Erythroblast (primary cell): ENCODE measurements at regions not wholly inside any gene's neighbourhood (a gene's known extent, or its start where the extent isn't known, plus 50 kb on each side); places are given as distances from the start of the nearest gene placed in this dataset.
A peak's percentile ranks its signal among the peaks of the same experiment; 100 is the strongest.
"Not testable (repeated sequence)": the region's sequence is repeated elsewhere in the genome, so short reads cannot be mapped to it uniquely, and the experiment has no call there.

Experiments used
- DNase-seq, 2 experiments: peaks; one replicate each; lab custom pipeline; 2025; lab: John Stamatoyannopoulos, UW
- GATA1 ChIP-seq: IDR thresholded peaks from 2 replicates; pipeline ENCODE4 v1.6.1; 2011; ENCODE audit warnings: low read depth, mild to moderate bottlenecking, control low read depth, low read length, moderate library complexity
- POLR2A ChIP-seq: IDR thresholded peaks from 2 replicates; pipeline ENCODE4 v1.6.1; 2011; ENCODE audit warnings: mild to moderate bottlenecking, low read length

- TF ChIP-seq POLR2A (no peak), GATA1 (no peak)
- DNase-seq, result no peak
Measured at GRCh38 chr3:135576751-135577150, 388.8 kb upstream of the PPP2R3A start.

DNA sequence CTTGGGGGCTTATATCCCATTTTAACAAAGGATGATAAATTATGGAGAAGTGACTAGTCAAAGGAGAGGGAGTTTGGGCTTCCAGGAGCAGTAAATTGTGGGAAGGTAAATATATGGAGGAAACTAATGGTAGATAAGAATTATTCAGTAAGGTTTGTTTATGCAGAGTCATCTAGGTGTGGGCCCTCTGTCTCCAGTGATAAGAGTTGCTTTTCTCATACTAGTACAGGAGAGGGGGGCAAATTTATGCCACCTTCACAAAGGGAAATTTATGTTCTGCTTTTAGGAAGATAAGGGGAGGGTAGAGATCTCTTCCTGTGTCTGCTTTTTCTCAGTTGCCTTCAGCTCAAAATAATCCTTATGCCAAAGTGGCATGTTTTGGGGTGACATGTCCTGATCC lies 383.7 kb upstream of the PPP2R3A start:
- DNase-seq, result peak; percentile 5 to 37
- TF ChIP-seq POLR2A (no peak), GATA1 (no peak)

DNA sequence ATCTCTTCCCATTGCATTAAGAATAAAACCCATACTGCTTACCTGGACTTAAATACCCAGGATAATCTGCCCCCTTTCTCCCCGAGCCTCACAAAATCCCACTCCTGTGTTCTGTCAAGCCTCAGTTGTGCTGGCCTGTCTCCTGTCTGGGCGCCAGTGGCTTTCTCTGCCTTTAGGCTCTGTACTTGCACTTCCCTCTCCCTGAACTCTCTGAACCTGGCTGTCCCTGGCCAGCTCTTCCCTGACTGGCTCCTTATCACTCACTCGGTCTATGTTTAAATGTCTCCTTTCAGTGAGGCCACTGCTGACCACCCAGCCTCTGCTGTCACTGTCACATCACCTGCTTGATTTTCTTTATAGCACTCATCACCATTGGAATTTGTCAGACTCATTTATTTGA lies 382.7 kb upstream of the PPP2R3A start:
- no peak for DNase-seq
- TF ChIP-seq GATA1, result no peak
- no peak for TF ChIP-seq POLR2A

DNA sequence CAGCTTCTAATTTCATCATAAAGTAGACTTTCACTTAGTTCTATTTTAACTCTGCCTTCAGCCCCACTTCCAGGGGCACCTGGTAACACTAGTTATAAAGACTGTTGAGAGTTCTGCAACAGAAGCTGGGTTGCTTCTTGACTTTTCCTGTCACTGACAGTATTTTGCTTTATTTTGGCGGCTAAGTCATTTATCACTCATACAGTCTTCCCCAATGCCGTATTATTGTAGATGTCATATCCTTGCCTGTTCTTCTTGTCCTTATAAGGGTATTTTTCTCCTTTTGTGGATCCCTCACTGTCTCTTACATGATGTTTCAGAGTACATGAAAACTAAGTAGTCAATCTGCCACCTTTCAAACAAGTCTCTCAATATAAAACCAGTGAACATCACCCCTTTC lies 369.0 kb upstream of the PPP2R3A start:
- no peak for DNase-seq
- TF ChIP-seq GATA1 (no peak), POLR2A (no peak)

DNA sequence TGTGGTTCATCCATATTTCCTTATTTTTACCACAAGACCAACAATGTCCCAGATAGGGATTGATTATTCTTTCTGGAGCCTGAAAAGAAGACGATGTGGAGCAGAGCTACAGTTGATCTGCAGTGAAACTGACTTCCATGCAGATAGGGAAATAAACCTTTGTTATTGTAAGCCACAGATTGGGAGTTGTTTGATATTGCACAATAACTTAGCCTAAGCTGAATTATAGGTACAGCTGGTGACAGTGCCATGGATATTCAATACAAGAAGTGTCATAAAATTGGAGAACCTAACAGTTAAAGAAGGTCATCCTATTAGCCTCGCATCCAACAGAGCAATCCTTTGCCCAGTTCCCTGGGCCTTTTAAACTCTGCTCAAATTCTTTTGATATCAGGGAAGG lies 367.7 kb upstream of the PPP2R3A start:
- DNase-seq, result no peak
- TF ChIP-seq POLR2A (no peak), GATA1 (no peak)

DNA sequence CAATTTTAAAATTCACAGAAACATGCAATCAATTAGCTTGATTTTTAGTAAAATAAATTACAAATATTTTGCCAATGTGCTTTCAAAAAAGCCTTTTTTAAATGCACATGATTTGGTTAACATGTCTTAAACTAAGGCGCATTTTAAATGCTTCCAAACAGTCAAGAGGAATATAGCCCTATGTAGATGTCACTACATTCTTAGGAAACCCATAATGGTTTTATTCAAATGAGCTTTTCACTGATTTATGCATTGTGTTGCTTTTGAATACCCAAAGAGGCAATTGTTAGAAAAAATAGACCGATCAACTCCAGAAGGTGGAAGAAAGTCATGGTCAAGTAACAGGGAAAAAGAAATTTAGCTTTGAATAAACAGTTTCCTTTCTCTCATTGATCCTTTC lies 366.9 kb upstream of the PPP2R3A start:
- no peak for TF ChIP-seq GATA1
- TF ChIP-seq POLR2A, result no peak
- no peak for DNase-seq

DNA sequence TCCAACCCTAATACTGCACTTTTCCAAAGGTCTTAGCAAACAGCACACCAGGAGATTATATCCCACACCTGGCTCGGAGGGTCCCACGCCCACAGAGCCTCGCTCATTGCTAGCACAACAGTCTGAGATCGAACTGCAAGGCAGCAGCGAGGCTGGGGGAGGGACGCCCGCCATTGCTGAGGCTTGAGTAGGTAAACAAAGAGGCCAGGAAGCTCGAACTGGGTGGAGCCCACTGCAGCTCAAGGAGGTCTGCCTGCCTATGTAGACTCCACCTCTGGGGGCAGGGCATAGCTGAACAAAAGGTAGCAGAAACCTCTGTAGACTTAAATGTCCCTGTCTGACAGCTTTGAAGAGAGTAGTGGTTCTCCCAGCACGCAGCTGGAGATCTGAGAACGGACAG lies 361.0 kb upstream of the PPP2R3A start:
- not testable (repeated sequence) for DNase-seq

GRCh38 chr3:135618123-135618522 lies 347.4 kb upstream of the PPP2R3A start:
- TF ChIP-seq GATA1 (no peak), POLR2A (no peak)
- no peak for DNase-seq

DNA sequence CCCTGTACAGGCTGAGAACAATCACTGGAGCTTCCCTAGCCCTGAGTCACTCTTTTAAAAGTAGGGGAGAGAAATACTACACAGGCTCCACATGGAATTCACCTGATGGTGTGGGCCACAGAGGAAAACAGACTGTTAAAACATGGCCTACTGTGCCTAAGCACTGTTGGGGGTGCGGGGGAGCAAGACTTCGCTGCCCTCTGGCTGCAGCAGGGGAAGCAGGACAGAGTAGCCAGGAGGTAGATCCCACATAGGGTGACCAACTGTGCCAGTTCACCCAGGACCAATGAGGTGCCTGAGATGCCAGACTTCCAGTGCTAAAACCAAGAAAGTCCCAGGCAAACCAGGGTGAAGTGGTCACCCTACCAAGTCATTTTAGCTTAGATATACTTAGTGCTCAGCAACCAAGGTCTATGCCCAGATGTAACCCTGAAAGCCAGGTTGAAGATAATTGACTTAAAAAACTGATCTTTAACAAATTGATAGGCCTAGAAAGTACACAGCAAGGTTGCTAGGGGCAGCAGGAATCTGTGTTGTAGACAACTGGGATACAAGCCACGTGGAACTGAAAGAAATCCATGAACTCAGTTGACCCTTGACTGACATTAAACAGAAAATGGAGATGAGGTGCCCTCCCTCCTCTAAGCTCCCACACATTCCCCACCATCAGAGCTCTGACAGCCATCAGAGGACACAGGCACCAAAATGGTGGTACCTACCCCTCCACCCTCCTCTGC lies 344.2 kb upstream of the PPP2R3A start:
- no peak for DNase-seq
- TF ChIP-seq GATA1 (no peak), POLR2A (no peak)

DNA sequence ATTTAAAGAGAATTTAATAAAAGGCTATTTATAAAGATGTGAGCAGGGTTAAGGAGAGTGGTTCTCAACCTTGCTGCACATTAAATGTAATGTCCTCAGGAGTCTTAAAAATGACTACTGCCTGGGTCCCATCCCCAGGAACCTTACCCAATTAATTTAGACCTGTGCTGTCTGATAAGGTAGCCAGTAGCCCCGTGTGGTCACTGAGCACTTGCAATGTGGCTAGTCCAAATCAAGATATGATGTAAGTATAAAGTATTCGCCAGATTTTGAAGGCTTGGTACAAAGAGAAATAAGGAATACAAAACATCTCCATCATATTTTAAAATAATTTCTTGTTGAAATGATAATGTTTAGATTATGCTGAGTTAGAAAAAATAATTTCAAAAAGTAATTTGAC lies 343.3 kb upstream of the PPP2R3A start:
- TF ChIP-seq GATA1 (no peak), POLR2A (no peak)
- DNase-seq, result no peak

DNA sequence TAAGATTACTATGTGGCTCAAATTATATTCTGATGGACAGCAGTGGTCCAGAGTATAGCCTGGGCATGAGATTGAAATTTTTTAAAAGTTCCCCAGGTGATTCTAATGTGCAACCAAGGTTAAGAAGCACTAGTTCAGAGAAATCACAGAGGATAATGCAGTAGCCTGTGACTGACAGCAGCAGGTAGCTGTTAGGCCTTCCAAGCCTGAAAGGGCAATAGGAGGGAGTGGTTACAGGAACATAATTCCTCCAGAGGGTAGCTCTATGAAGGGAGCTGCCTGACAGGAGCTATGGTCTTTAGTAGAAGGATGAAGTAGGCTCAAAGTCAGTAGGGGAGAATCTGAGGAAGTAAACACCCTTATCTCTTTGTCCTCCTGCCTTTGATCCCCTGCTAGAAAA lies 342.9 kb upstream of the PPP2R3A start:
- TF ChIP-seq POLR2A (no peak), GATA1 (no peak)
- DNase-seq, result no peak

GRCh38 chr3:135623558-135623957 lies 342.0 kb upstream of the PPP2R3A start:
- no peak for DNase-seq
- no peak for TF ChIP-seq POLR2A
- no peak for TF ChIP-seq GATA1

DNA sequence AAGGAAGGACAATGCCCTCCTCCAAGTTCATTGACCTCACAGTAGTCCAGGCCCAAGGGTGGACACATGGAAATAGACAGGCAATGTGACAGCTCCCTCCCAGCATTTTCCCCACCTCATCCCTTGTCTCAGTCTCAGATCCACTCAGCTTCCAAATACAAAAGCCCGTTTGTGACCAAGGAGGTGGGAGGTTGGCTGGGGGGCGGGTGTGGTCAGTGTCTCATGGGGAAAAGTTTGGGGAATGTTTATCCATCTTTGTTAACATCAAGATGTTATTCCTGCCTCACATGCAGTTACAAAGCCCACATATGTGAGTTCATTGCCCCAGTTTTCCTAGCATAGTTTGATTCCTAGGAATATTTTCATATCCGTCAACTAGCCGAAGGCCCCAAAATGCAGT lies 338.5 kb upstream of the PPP2R3A start:
- no peak for DNase-seq
- TF ChIP-seq GATA1, result no peak
- TF ChIP-seq POLR2A, result no peak

- TF ChIP-seq POLR2A (no peak), GATA1 (no peak)
- DNase-seq, result no peak
Measured at GRCh38 chr3:135629701-135630408, 335.7 kb upstream of the PPP2R3A start.
